RWPE1 (cell line): ENCODE measurements at regions not wholly inside any gene's neighbourhood (a gene's known extent, or its start where the extent isn't known, plus 50 kb on each side); places are given as distances from the start of the nearest gene placed in this dataset.

Source experiments
- CTCF ChIA-PET: fragments of 350-600 bp; sonication (Branson Sonifier 250); formaldehyde crosslinking; extraction: SDS; loops from one replicate; lab custom pipeline; 2021; lab: Yijun Ruan, JAX
- POLR2A ChIA-PET: fragments of 400-600 bp; formaldehyde crosslinking; extraction: SDS; loops from one replicate; lab custom pipeline; 2020; ENCODE audit warnings: antibody characterized with exemption; ENCODE audit not compliant: low non-redundant PET; lab: Yijun Ruan, JAX
- DNase-seq: peaks from one replicate; pipeline ENCODE4 v3.0.0; 2012; ENCODE audit warnings: low spot score
- H3K27ac ChIP-seq: fragments of 450-650 bp; 2 replicates; pipeline ENCODE4 v1.5.1; 2017
- TF ChIP-seq, protein P1 (sequence below): fragments of 450-650 bp; conservative IDR thresholded peaks from 2 replicates; pipeline ENCODE4 v1.5.1; 2017; ENCODE audit warnings: low read depth, mild to moderate bottlenecking

DNA sequence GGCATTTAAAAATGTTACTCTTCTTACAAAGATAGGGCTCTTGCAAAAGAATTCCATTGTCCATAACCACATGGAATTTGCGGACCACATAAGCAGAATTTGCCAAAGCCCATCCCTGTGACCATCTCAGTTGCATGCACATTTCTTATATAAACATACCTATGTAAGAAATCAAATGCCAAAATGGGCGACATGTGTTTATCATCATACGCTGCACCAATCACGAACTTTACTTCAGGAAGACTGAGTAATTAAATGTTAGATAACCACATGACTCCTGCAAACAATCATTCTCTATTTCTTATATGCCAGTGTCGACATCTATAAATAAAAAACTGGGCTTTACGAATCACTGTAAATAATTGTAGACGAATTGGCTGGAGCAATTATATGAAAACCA is 186.1 kb upstream of the RBMS1 start:
- POLR2A ChIA-PET, result no interaction called here
- no peak for DNase-seq
- TF ChIP-seq, protein P1, sequence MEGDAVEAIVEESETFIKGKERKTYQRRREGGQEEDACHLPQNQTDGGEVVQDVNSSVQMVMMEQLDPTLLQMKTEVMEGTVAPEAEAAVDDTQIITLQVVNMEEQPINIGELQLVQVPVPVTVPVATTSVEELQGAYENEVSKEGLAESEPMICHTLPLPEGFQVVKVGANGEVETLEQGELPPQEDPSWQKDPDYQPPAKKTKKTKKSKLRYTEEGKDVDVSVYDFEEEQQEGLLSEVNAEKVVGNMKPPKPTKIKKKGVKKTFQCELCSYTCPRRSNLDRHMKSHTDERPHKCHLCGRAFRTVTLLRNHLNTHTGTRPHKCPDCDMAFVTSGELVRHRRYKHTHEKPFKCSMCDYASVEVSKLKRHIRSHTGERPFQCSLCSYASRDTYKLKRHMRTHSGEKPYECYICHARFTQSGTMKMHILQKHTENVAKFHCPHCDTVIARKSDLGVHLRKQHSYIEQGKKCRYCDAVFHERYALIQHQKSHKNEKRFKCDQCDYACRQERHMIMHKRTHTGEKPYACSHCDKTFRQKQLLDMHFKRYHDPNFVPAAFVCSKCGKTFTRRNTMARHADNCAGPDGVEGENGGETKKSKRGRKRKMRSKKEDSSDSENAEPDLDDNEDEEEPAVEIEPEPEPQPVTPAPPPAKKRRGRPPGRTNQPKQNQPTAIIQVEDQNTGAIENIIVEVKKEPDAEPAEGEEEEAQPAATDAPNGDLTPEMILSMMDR, result no peak
- H3K27ac ChIP-seq, result no peak overlapping the region
- CTCF ChIA-PET, result no interaction called here

DNA sequence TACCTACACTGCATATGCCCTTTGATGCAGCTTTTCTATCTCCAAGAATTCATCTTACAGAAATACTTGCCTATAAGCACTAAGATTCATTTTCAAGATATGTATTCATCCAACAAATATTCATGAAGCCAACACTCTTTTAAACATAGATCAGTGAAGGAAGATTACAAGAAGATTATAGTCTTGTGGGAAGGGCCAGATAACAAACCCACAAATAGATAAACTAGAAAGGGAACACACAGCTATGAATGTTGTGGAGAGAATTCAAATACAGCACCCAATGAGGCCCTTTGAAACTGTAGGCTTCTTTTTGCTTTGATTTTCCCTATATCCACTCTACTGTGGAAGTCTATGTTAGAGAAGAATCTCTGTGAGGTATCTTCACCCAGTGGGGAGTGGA is 186.7 kb upstream of the RBMS1 start:
- TF ChIP-seq, protein P1, result no peak
- DNase-seq, result no peak
- CTCF ChIA-PET, result no interaction called here
- H3K27ac ChIP-seq, result no peak overlapping the region
- POLR2A ChIA-PET, result no interaction called here

DNA sequence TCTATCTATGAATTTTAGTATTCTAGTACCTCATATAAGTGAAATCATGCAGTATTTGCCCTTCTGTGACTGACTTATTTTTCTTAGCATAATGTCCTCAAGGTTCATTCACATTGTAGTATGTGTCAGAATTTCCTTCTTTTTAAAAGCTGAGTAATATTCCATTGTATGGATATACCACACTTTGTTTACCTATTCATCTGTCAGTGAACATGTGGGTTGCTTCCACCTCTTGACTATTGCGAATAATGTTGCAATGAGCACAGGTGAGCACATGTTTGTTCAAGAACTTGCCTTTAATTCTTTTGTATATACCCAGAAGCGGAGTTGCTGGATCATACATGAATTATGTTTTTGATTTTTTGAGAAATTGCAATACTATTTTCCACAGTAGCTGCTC is 187.4 kb upstream of the RBMS1 start:
- TF ChIP-seq, protein P1, result no peak
- no peak for DNase-seq
- H3K27ac ChIP-seq, result no peak overlapping the region
- CTCF ChIA-PET, result no interaction called here
- POLR2A ChIA-PET, result no interaction called here

DNA sequence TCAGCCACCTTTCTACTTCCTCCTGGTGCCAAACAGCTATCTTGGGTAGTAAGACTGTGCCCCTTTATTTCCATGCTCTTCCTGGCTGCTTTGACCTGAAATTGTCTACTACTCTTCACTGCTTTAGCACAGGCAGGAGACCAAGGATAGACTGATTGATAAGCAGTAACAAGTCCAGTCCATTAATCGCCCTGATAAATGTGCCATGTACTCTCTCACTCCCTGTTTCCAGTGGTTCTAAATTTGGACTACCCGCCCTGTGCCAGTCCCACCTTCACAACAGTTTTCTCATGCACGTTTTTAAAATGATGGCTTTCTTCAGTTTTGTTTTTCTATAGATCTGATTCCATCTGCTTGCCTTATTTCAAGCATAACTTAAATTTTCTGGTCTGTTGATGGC is 189.6 kb upstream of the RBMS1 start:
- no peak overlapping the region for H3K27ac ChIP-seq
- CTCF ChIA-PET, result no interaction called here
- no peak for DNase-seq
- POLR2A ChIA-PET, result no interaction called here
- TF ChIP-seq, protein P1, result no peak

DNA sequence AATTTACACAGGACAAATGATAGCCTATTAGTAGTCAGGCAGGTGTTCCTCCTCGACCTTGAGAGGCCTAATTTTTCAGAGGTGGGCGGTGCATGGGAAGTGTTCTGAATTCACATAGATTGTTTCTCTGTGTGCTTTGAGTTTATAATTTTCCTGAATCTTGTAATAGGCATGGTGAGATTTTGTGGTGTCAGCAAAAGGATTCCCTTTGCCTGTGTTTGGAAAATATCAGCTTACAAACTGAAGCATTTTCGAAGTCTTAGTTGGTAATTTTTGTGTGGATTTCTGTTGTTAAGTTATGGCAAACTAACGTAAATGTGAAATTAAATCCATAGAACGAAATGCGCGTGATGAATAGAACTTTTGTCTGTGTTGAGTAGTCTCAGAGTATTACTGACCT is 194.0 kb upstream of the RBMS1 start:
- no peak overlapping the region for H3K27ac ChIP-seq
- TF ChIP-seq, protein P1, result no peak
- DNase-seq, result no peak
- POLR2A ChIA-PET, result no interaction called here
- CTCF ChIA-PET, result no interaction called here

DNA sequence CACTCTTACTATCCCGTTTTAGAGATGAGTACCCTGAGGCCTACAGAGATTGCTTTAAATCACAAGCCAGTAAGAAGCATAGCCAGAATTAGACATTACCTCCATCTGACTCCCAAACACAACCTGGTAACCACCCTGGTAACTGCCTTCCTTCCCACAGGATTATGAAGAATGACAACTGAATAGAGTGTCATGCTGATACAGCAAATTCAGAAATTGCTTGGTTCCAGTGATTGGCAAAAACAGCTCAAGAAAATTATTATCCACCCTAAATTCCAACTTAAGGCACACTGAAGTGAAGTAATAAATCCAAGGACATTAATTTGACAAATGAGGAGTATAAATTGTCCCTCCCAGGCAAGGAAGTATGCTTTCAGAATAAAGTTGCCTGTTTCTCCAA is 195.8 kb upstream of the RBMS1 start:
- ChIA-PET POLR2A (no interaction called here), CTCF (no interaction called here)
- TF ChIP-seq, protein P1, result no peak
- no peak for DNase-seq
- H3K27ac ChIP-seq, result no peak overlapping the region

DNA sequence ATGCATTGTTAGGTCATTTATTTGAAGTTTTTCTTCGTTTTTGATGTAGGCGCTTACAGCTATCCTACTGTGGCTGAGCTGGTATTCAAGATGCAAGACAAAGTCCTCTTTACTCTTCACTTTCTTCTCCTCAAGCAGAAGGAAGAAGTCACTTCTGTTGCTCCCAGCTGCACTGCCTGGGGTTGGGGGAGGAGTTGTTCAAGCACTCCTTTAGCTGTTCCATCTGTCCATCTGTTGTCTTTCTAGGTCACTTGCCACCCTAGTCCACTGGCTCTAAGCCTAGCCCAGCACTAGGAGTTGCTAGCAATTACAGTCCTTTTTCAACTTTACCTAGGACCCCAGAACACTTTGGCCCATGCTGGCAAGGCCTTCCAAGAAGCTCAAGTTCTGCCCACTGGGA is 200.6 kb upstream of the RBMS1 start:
- TF ChIP-seq, protein P1, result no peak
- ChIA-PET CTCF (interaction anchor here (0.6 kb wide), 1 partner anchor 276 kb away, joined by 3 read pairs; no protein-coding TSS in a partner anchor), POLR2A (no interaction called here)
- no peak for DNase-seq
- no peak overlapping the region for H3K27ac ChIP-seq
